ENCODE measurements at regions not wholly inside any gene's neighbourhood (a gene's known extent, or its start where the extent isn't known, plus 50 kb on each side); places are given as distances from the start of the nearest gene placed in this dataset.
"Not testable (repeated sequence)": the region's sequence is repeated elsewhere in the genome, so short reads cannot be mapped to it uniquely, and the experiment has no call there.

- 74 to 85% (median 81%) methylated on average over 4 of the region's 4 CpGs for WGBS, 3 donors
- H3K27me3 ChIP-seq: no peaks in the 10 kb centered on the region
- no peak overlapping the region for H3K27ac ChIP-seq
- no peaks in the 10 kb centered on the region for H3K36me3 ChIP-seq
- no peak for DNase-seq
- H3K4me3 ChIP-seq: no peak overlapping the region
- TF ChIP-seq EP300 (IDR thresholded peaks at IDR 0.05): no peak
- TF ChIP-seq CTCF (IDR thresholded peaks at IDR 0.05): no peak
- TF ChIP-seq POLR2A (IDR thresholded peaks at IDR 0.05): no peak
- intact Hi-C loops (cut with DNase I): no loop called here
- H3K4me1 ChIP-seq (ENCODE audit: insufficient read depth): no peaks in the 10 kb centered on the region
- no peaks in the 10 kb centered on the region for H3K9me3 ChIP-seq
Observed at GRCh38 chrX:115909017-115909416, 261.5 kb upstream of the AGTR2 start.

GRCh38 chrX:115911967-115912366 is 258.6 kb upstream of the AGTR2 start:
- H3K4me1 ChIP-seq (ENCODE audit: insufficient read depth): no peaks in the 10 kb centered on the region
- DNase-seq: no peak
- H3K27ac ChIP-seq: no peak overlapping the region
- H3K27me3 ChIP-seq: no peaks in the 10 kb centered on the region
- no peaks in the 10 kb centered on the region for H3K36me3 ChIP-seq
- WGBS, 3 donors: 33 to 63% (median 50%) methylated on average over 2 of the region's 2 CpGs
- H3K4me3 ChIP-seq: no peak overlapping the region
- TF ChIP-seq CTCF (IDR thresholded peaks at IDR 0.05) (no peak), POLR2A (IDR thresholded peaks at IDR 0.05) (no peak), EP300 (IDR thresholded peaks at IDR 0.05) (no peak)
- intact Hi-C loops (cut with DNase I): no loop called here
- no peaks in the 10 kb centered on the region for H3K9me3 ChIP-seq

GRCh38 chrX:115912372-115912897 is 258.1 kb upstream of the AGTR2 start:
- TF ChIP-seq POLR2A (IDR thresholded peaks at IDR 0.05) (no peak), EP300 (IDR thresholded peaks at IDR 0.05) (no peak), CTCF (IDR thresholded peaks at IDR 0.05) (no peak)
- H3K36me3 ChIP-seq: no peaks in the 10 kb centered on the region
- WGBS, 3 donors: 69 to 77% (median 76%) methylated on average over 2 of the region's 2 CpGs
- no peak overlapping the region for H3K4me3 ChIP-seq
- no peaks in the 10 kb centered on the region for H3K9me3 ChIP-seq
- H3K27ac ChIP-seq: no peak overlapping the region
- no peak for DNase-seq
- H3K27me3 ChIP-seq: no peaks in the 10 kb centered on the region
- no peaks in the 10 kb centered on the region for H3K4me1 ChIP-seq (ENCODE audit: insufficient read depth)
- intact Hi-C loops (cut with DNase I): no loop called here

DNA sequence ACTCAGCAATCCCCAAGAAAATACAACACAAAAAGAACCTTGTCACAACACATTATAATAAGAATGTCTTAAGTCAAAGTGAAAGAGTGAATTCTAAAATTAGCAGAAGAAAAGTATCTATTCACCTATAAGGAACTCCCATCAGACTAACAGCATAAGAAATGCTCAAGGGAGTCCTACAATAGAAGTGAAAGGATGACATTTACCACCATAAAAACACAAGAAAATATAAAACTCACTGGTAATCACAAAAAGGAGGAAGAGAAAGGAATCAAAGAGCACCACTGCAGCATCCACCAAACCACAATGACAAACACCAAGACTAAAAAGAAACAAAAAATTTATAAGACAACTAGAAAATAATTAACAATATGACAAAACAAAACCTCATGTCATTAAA is 257.0 kb upstream of the AGTR2 start:
- intact Hi-C loops (cut with DNase I): no loop called here
- no peaks in the 10 kb centered on the region for H3K4me1 ChIP-seq (ENCODE audit: insufficient read depth)

GRCh38 chrX:115915625-115916024 is 254.9 kb upstream of the AGTR2 start:
- not testable (repeated sequence) for H3K4me1 ChIP-seq (ENCODE audit: insufficient read depth); DNase-seq; H3K9me3 ChIP-seq; H3K27me3 ChIP-seq; H3K4me3 ChIP-seq; H3K27ac ChIP-seq; H3K36me3 ChIP-seq
- intact Hi-C loops (cut with DNase I): loop anchor here in 1 of 4 donors (5.0 kb wide), 1 partner anchor 1222 kb away; no protein-coding TSS in a partner anchor
- WGBS, 3 donors: 84 to 97% (median 85%) methylated on average over 3 of the region's 3 CpGs

More for the DNA sequence above, 257.0 kb upstream of the AGTR2 start:
- TF ChIP-seq POLR2A (IDR thresholded peaks at IDR 0.05) (no peak), CTCF (IDR thresholded peaks at IDR 0.05) (no peak), EP300 (IDR thresholded peaks at IDR 0.05) (no peak)
- H3K4me3 ChIP-seq: no peak overlapping the region
- no peaks in the 10 kb centered on the region for H3K9me3 ChIP-seq
- H3K27me3 ChIP-seq: no peaks in the 10 kb centered on the region
- no peaks in the 10 kb centered on the region for H3K36me3 ChIP-seq
- no peak for DNase-seq
- H3K27ac ChIP-seq: no peak overlapping the region
